NCI-H1105 (cell line): ENCODE measurements at regions not wholly inside any gene's neighbourhood (a gene's known extent, or its start where the extent isn't known, plus 50 kb on each side); places are given as distances from the start of the nearest gene placed in this dataset.

ENCODE experiments used
- DNase-seq: peaks from one replicate; lab custom pipeline; 2025; lab: John Stamatoyannopoulos, UW

- DNase-seq = no peak
Observed at GRCh38 chr4:110778521-110778920, 155.6 kb upstream of the PITX2 start.

GRCh38 chr4:110780538-110780937, 157.7 kb upstream of the PITX2 start:
- DNase-seq = no peak

- DNase-seq = no peak
Observed at GRCh38 chr4:110781944-110782343, 159.1 kb upstream of the PITX2 start.

GRCh38 chr4:110787109-110787508, 164.2 kb upstream of the PITX2 start:
- DNase-seq = no peak

- DNase-seq = no peak
Observed at GRCh38 chr4:110787707-110788106, 164.8 kb upstream of the PITX2 start.

GRCh38 chr4:110788302-110788701, 165.4 kb upstream of the PITX2 start:
- no peak for DNase-seq

GRCh38 chr4:110792036-110792435, 169.2 kb upstream of the PITX2 start:
- DNase-seq = no peak

GRCh38 chr4:110793381-110793801, 170.5 kb upstream of the PITX2 start:
- no peak for DNase-seq

- DNase-seq = no peak
Observed at GRCh38 chr4:110793890-110794554, 171.1 kb upstream of the PITX2 start.

- no peak for DNase-seq
Observed at GRCh38 chr4:110795971-110796370, 173.1 kb upstream of the PITX2 start.

GRCh38 chr4:110797486-110797885, 174.6 kb upstream of the PITX2 start:
- no peak for DNase-seq

GRCh38 chr4:110798687-110799086, 175.8 kb upstream of the PITX2 start:
- no peak for DNase-seq

GRCh38 chr4:110799211-110799610, 176.3 kb upstream of the PITX2 start:
- no peak for DNase-seq

- DNase-seq = no peak
Observed at GRCh38 chr4:110801591-110801990, 178.7 kb upstream of the PITX2 start.

GRCh38 chr4:110808351-110808878, 185.5 kb upstream of the PITX2 start:
- DNase-seq = no peak

- no peak for DNase-seq
Observed at GRCh38 chr4:110815950-110816349, 193.1 kb upstream of the PITX2 start.

- DNase-seq = no peak
Observed at GRCh38 chr4:110816367-110816766, 193.5 kb upstream of the PITX2 start.

- DNase-seq = no peak
Observed at GRCh38 chr4:110821186-110821585, 198.3 kb upstream of the PITX2 start.

GRCh38 chr4:110823251-110823650, 200.4 kb upstream of the PITX2 start:
- no peak for DNase-seq

- DNase-seq = no peak
Observed at GRCh38 chr4:110824344-110824743, 201.5 kb upstream of the PITX2 start.

- no peak for DNase-seq
Observed at GRCh38 chr4:110826656-110827055, 203.8 kb upstream of the PITX2 start.

GRCh38 chr4:110830461-110830860, 207.6 kb upstream of the PITX2 start:
- no peak for DNase-seq

GRCh38 chr4:110837896-110838450, 215.1 kb upstream of the PITX2 start:
- DNase-seq = no peak

GRCh38 chr4:110840221-110840654, 217.4 kb upstream of the PITX2 start:
- no peak for DNase-seq
